OCI-LY3 (cell line): ENCODE measurements at regions not wholly inside any gene's neighbourhood (a gene's known extent, or its start where the extent isn't known, plus 50 kb on each side); places are given as distances from the start of the nearest gene placed in this dataset.

Experiments
- CTCF ChIP-seq: fragments of 200-600, 300-600 bp; sonication (generic); IDR thresholded peaks from 2 replicates; pipeline ENCODE4 v1.5.1; 2014; ENCODE audit warnings: antibody characterized with exemption, low read length, low read depth
- EZH2phosphoT487 ChIP-seq: fragments of 200-600 bp; shearing (Covaris generic); IDR thresholded peaks from 2 replicates; pipeline ENCODE4 v1.6.1; 2018; ENCODE audit warnings: antibody characterized with exemption, mixed run types, low read depth

- TF ChIP-seq CTCF: no peak
- TF ChIP-seq EZH2phosphoT487: no peak
Measured at GRCh38 chr10:91569522-91569921, 63.3 kb downstream of the PPP1R3C start.
